Body of pancreas (tissue), 4 donors: ENCODE measurements at regions not wholly inside any gene's neighbourhood (a gene's known extent, or its start where the extent isn't known, plus 50 kb on each side); places are given as distances from the start of the nearest gene placed in this dataset.

ENCODE experiments used
- CTCF ChIP-seq, 7 experiments: fragments of 450-650 bp in 4 of 7; fragments of 200-600 bp in 3 of 7; sonication (generic) in 3 of 7; IDR thresholded peaks; one replicate each; pipeline ENCODE4 v1.5.1; 2016 to 2019; ENCODE audit warnings: antibody characterized with exemption in 7 of 7
- POLR2A ChIP-seq, 3 donors: fragments of 450-650 bp; IDR thresholded peaks; one replicate each; pipeline ENCODE4 v1.6.1; 2016; ENCODE audit warnings: antibody characterized with exemption in 3 of 3, mild to moderate bottlenecking in 2 of 3

- TF ChIP-seq CTCF (IDR thresholded peaks at IDR 0.05) (no peak), POLR2A (IDR thresholded peaks at IDR 0.05) (no peak)
Observed at GRCh38 chr5:88515881-88516819, 247.5 kb upstream of the TMEM161B start.
